A549 (cell line): ENCODE measurements at regions not wholly inside any gene's neighbourhood (a gene's known extent, or its start where the extent isn't known, plus 50 kb on each side); places are given as distances from the start of the nearest gene placed in this dataset.

Source experiments
- HOXA7 ChIP-seq: fragments of 250-450 bp; sonication (Bioruptor Pico); IDR thresholded peaks from 2 replicates; pipeline ENCODE4 v1.5.0; 2020; ENCODE audit warnings: mild to moderate bottlenecking, moderate library complexity
- RAD21 ChIP-seq, 2 experiments: fragments of >200 bp in 1 of 2; sonication (Bioruptor Twin) in 1 of 2; formaldehyde crosslinking in 1 of 2; IDR thresholded peaks in 1 of 2; conservative IDR thresholded peaks in 1 of 2; 2 replicates in 1 of 2; 3 replicates in 1 of 2; pipeline ENCODE4 v1.6.1; 2012 to 2018; ENCODE audit warnings: inconsistent platforms in 1 of 2
- RARB ChIP-seq: fragments of 250-450 bp; sonication (Bioruptor Pico); IDR thresholded peaks from 2 replicates; pipeline ENCODE4 v1.8.0; 2021; ENCODE audit warnings: mild to moderate bottlenecking, moderate library complexity
- TF ChIP-seq, protein P1 (sequence below): fragments of 200-600 bp; sonication (generic); IDR thresholded peaks from 2 replicates; pipeline ENCODE4 v1.6.1; 2016; ENCODE audit warnings: antibody characterized with exemption, mild to moderate bottlenecking, moderate library complexity
- TF ChIP-seq, protein P2 (sequence below): fragments of >200 bp; sonication (Bioruptor Twin); formaldehyde crosslinking; IDR thresholded peaks from 3 replicates; pipeline ENCODE4 v1.5.1; 2016
- TF ChIP-seq, protein P3 (sequence below): fragments of 250-450 bp; sonication (Bioruptor Pico); IDR thresholded peaks from 2 replicates; pipeline ENCODE4 v1.5.0; 2021; ENCODE audit warnings: mild to moderate bottlenecking, moderate library complexity, borderline replicate concordance

DNA sequence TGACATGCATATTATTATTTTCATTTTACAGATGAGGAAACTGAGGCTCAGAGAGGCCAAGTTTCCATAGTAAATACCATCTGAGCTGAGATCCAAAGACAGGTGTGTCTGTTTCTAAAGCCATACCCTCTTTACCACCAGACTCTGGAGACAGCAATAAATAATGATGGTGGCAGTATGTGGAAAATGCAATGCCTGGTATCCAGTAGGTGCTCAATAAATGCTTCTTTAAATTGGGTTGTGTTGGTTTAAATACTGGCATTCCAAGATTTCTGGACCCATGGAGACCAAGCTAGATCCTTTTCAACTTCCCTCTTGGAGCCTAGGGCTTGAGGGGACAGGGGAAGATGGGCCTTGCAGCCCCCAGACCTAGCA is 221.3 kb upstream of the MSX2 start:
- TF ChIP-seq, protein P1, sequence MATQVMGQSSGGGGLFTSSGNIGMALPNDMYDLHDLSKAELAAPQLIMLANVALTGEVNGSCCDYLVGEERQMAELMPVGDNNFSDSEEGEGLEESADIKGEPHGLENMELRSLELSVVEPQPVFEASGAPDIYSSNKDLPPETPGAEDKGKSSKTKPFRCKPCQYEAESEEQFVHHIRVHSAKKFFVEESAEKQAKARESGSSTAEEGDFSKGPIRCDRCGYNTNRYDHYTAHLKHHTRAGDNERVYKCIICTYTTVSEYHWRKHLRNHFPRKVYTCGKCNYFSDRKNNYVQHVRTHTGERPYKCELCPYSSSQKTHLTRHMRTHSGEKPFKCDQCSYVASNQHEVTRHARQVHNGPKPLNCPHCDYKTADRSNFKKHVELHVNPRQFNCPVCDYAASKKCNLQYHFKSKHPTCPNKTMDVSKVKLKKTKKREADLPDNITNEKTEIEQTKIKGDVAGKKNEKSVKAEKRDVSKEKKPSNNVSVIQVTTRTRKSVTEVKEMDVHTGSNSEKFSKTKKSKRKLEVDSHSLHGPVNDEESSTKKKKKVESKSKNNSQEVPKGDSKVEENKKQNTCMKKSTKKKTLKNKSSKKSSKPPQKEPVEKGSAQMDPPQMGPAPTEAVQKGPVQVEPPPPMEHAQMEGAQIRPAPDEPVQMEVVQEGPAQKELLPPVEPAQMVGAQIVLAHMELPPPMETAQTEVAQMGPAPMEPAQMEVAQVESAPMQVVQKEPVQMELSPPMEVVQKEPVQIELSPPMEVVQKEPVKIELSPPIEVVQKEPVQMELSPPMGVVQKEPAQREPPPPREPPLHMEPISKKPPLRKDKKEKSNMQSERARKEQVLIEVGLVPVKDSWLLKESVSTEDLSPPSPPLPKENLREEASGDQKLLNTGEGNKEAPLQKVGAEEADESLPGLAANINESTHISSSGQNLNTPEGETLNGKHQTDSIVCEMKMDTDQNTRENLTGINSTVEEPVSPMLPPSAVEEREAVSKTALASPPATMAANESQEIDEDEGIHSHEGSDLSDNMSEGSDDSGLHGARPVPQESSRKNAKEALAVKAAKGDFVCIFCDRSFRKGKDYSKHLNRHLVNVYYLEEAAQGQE: no peak
- TF ChIP-seq RAD21 (conservative IDR thresholded peaks at IDR 0.05 in 1 of 2, IDR thresholded peaks at IDR 0.05 in 1 of 2): no peak
- TF ChIP-seq, protein P2, sequence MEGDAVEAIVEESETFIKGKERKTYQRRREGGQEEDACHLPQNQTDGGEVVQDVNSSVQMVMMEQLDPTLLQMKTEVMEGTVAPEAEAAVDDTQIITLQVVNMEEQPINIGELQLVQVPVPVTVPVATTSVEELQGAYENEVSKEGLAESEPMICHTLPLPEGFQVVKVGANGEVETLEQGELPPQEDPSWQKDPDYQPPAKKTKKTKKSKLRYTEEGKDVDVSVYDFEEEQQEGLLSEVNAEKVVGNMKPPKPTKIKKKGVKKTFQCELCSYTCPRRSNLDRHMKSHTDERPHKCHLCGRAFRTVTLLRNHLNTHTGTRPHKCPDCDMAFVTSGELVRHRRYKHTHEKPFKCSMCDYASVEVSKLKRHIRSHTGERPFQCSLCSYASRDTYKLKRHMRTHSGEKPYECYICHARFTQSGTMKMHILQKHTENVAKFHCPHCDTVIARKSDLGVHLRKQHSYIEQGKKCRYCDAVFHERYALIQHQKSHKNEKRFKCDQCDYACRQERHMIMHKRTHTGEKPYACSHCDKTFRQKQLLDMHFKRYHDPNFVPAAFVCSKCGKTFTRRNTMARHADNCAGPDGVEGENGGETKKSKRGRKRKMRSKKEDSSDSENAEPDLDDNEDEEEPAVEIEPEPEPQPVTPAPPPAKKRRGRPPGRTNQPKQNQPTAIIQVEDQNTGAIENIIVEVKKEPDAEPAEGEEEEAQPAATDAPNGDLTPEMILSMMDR: no peak
- TF ChIP-seq, protein P3, sequence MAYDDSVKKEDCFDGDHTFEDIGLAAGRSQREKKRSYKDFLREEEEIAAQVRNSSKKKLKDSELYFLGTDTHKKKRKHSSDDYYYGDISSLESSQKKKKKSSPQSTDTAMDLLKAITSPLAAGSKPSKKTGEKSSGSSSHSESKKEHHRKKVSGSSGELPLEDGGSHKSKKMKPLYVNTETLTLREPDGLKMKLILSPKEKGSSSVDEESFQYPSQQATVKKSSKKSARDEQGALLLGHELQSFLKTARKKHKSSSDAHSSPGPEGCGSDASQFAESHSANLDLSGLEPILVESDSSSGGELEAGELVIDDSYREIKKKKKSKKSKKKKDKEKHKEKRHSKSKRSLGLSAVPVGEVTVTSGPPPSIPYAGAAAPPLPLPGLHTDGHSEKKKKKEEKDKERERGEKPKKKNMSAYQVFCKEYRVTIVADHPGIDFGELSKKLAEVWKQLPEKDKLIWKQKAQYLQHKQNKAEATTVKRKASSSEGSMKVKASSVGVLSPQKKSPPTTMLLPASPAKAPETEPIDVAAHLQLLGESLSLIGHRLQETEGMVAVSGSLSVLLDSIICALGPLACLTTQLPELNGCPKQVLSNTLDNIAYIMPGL (CRISPR knock-in tag): no peak
- no peak for TF ChIP-seq RARB (CRISPR knock-in tag)
- no peak for TF ChIP-seq HOXA7 (CRISPR knock-in tag)
